Non-pigmented ciliary epithelial cell (primary cell): ENCODE measurements at regions not wholly inside any gene's neighbourhood (a gene's known extent, or its start where the extent isn't known, plus 50 kb on each side); places are given as distances from the start of the nearest gene placed in this dataset.

ENCODE experiments used
- DNase-seq: peaks from one replicate; pipeline ENCODE4 v3.0.0-alpha.2; 2010; ENCODE audit warnings: low read depth

GRCh38 chr10:71069909-71070666 lies 142.3 kb upstream of the UNC5B start:
- no peak for DNase-seq

- no peak for DNase-seq
Measured at GRCh38 chr10:71070741-71071140, 141.6 kb upstream of the UNC5B start.

- DNase-seq: no peak
Measured at GRCh38 chr10:71072131-71072822, 140.1 kb upstream of the UNC5B start.

GRCh38 chr10:71072823-71073210 lies 139.6 kb upstream of the UNC5B start:
- DNase-seq: no peak

GRCh38 chr10:71073451-71074175 lies 138.8 kb upstream of the UNC5B start:
- no peak for DNase-seq

- DNase-seq: no peak
Measured at GRCh38 chr10:71074176-71074755, 138.1 kb upstream of the UNC5B start.

GRCh38 chr10:71075086-71075758 lies 137.1 kb upstream of the UNC5B start:
- DNase-seq: no peak

- no peak for DNase-seq
Measured at GRCh38 chr10:71075759-71076472, 136.5 kb upstream of the UNC5B start.

- no peak for DNase-seq
Measured at GRCh38 chr10:71076473-71077142, 135.8 kb upstream of the UNC5B start.

GRCh38 chr10:71077143-71077581 lies 135.2 kb upstream of the UNC5B start:
- no peak for DNase-seq

- DNase-seq: no peak
Measured at GRCh38 chr10:71077796-71078453, 134.4 kb upstream of the UNC5B start.

GRCh38 chr10:71078454-71079145 lies 133.8 kb upstream of the UNC5B start:
- DNase-seq: no peak

GRCh38 chr10:71079761-71080380 lies 132.5 kb upstream of the UNC5B start:
- no peak for DNase-seq

- no peak for DNase-seq
Measured at GRCh38 chr10:71080381-71081228, 131.8 kb upstream of the UNC5B start.

GRCh38 chr10:71081229-71081560 lies 131.2 kb upstream of the UNC5B start:
- no peak for DNase-seq

GRCh38 chr10:71081912-71082311 lies 130.5 kb upstream of the UNC5B start:
- no peak for DNase-seq

GRCh38 chr10:71082960-71083715 lies 129.2 kb upstream of the UNC5B start:
- DNase-seq: no peak

GRCh38 chr10:71083716-71083975 lies 128.7 kb upstream of the UNC5B start:
- no peak for DNase-seq
